ENCODE measurements at regions not wholly inside any gene's neighbourhood (a gene's known extent, or its start where the extent isn't known, plus 50 kb on each side); places are given as distances from the start of the nearest gene placed in this dataset.

- DNase-seq, result no peak
Observed at GRCh38 chr14:61627612-61628011, 67.7 kb upstream of the HIF1A start.

GRCh38 chr14:61628016-61628725 is 67.1 kb upstream of the HIF1A start:
- DNase-seq, result no peak

- no peak for DNase-seq
Observed at GRCh38 chr14:61630399-61631044, 64.8 kb upstream of the HIF1A start.

GRCh38 chr14:61631045-61631687 is 64.1 kb upstream of the HIF1A start:
- DNase-seq, result no peak

GRCh38 chr14:61632401-61632800 is 62.9 kb upstream of the HIF1A start:
- DNase-seq, result no peak

GRCh38 chr14:61632807-61633206 is 62.5 kb upstream of the HIF1A start:
- no peak for DNase-seq

- DNase-seq, result no peak
Observed at GRCh38 chr14:61636291-61636690, 59.0 kb upstream of the HIF1A start.

GRCh38 chr14:61636779-61637178 is 58.5 kb upstream of the HIF1A start:
- DNase-seq, result no peak

- DNase-seq, result no peak
Observed at GRCh38 chr14:61638595-61639387, 56.5 kb upstream of the HIF1A start.

- no peak for DNase-seq
Observed at GRCh38 chr14:61640158-61641136, 54.9 kb upstream of the HIF1A start.

GRCh38 chr14:61641914-61642613 is 53.2 kb upstream of the HIF1A start:
- no peak for DNase-seq

- DNase-seq, result no peak
Observed at GRCh38 chr14:61642614-61642982, 52.7 kb upstream of the HIF1A start.

GRCh38 chr14:61643555-61643954 is 51.8 kb upstream of the HIF1A start:
- no peak for DNase-seq

GRCh38 chr14:61644175-61644574 is 51.1 kb upstream of the HIF1A start:
- DNase-seq, result no peak

GRCh38 chr14:61644834-61645233 is 50.5 kb upstream of the HIF1A start:
- no peak for DNase-seq

- no peak for DNase-seq
Observed at GRCh38 chr14:61645247-61645646, 50.1 kb upstream of the HIF1A start.
